Nephron (organoid): ENCODE measurements at regions not wholly inside any gene's neighbourhood (a gene's known extent, or its start where the extent isn't known, plus 50 kb on each side); places are given as distances from the start of the nearest gene placed in this dataset.

Experiments
- H3K27ac Mint-ChIP-seq, 3 experiments: 2 replicates each; pipeline ENCODE4 v1.8.0; 2020; ENCODE audit warnings: mixed read lengths in 3 of 3, mild to moderate bottlenecking in 2 of 3, moderate library complexity in 1 of 3
- H3K27me3 Mint-ChIP-seq: 2 replicates; pipeline ENCODE4 v1.8.0; 2021; ENCODE audit warnings: low read depth, mild to moderate bottlenecking, moderate library complexity, mixed read lengths
- H3K36me3 Mint-ChIP-seq: 2 replicates; pipeline ENCODE4 v1.8.0; 2020; ENCODE audit warnings: low read depth, mixed read lengths
- H3K4me1 Mint-ChIP-seq: 2 replicates; pipeline ENCODE4 v1.8.0; 2020; ENCODE audit warnings: mixed read lengths
- H3K4me3 Mint-ChIP-seq, 3 experiments: 2 replicates each; pipeline ENCODE4 v1.8.0; 2020; ENCODE audit warnings: mild to moderate bottlenecking in 3 of 3, mixed read lengths in 3 of 3, moderate library complexity in 2 of 3
- H3K9me3 Mint-ChIP-seq: 2 replicates; pipeline ENCODE4 v1.8.0; 2020; ENCODE audit warnings: mixed read lengths
- CTCF ChIP-seq, 3 experiments: fragments of 200-600 bp; sonication (generic); IDR thresholded peaks; one replicate each; pipeline ENCODE4 v1.5.0; 2021; ENCODE audit warnings: antibody characterized with exemption in 3 of 3; ENCODE audit not compliant: unreplicated experiment in 3 of 3

- H3K9me3 Mint-ChIP-seq = peaks cover 3% of the 10 kb centered on the region
- TF ChIP-seq CTCF (IDR thresholded peaks at IDR 0.05; ENCODE audit: unreplicated experiment in 3 of 3) = no peak
- no peak overlapping the region for H3K4me3 Mint-ChIP-seq
- H3K36me3 Mint-ChIP-seq = no peaks in the 10 kb centered on the region
- no peak overlapping the region for H3K27ac Mint-ChIP-seq
- no peaks in the 10 kb centered on the region for H3K4me1 Mint-ChIP-seq
- no peaks in the 10 kb centered on the region for H3K27me3 Mint-ChIP-seq
Observed at GRCh38 chr5:125798307-125798706, 624.9 kb upstream of the GRAMD2B start.

- Mint-ChIP-seq H3K9me3 (no peaks in the 10 kb centered on the region), H3K4me1 (no peaks in the 10 kb centered on the region), H3K27me3 (no peaks in the 10 kb centered on the region), H3K36me3 (no peaks in the 10 kb centered on the region), H3K27ac (peak overlapping the region in 1 of 3 experiments; percentile 42), H3K4me3 (no peak overlapping the region)
- no peak for TF ChIP-seq CTCF (IDR thresholded peaks at IDR 0.05; ENCODE audit: unreplicated experiment in 3 of 3)
Observed at GRCh38 chr5:125812651-125813050, 610.6 kb upstream of the GRAMD2B start.

- no peaks in the 10 kb centered on the region for H3K9me3 Mint-ChIP-seq
- no peaks in the 10 kb centered on the region for H3K4me1 Mint-ChIP-seq
- H3K27me3 Mint-ChIP-seq = no peaks in the 10 kb centered on the region
- no peak overlapping the region for H3K27ac Mint-ChIP-seq
- no peak for TF ChIP-seq CTCF (IDR thresholded peaks at IDR 0.05; ENCODE audit: unreplicated experiment in 3 of 3)
- H3K4me3 Mint-ChIP-seq = no peak overlapping the region
- no peaks in the 10 kb centered on the region for H3K36me3 Mint-ChIP-seq
Observed at GRCh38 chr5:125813221-125813974, 609.8 kb upstream of the GRAMD2B start.

- no peaks in the 10 kb centered on the region for H3K27me3 Mint-ChIP-seq
- no peaks in the 10 kb centered on the region for H3K36me3 Mint-ChIP-seq
- no peaks in the 10 kb centered on the region for H3K4me1 Mint-ChIP-seq
- H3K9me3 Mint-ChIP-seq = no peaks in the 10 kb centered on the region
- TF ChIP-seq CTCF (IDR thresholded peaks at IDR 0.05; ENCODE audit: unreplicated experiment in 3 of 3) = no peak
- H3K27ac Mint-ChIP-seq = no peak overlapping the region
- no peak overlapping the region for H3K4me3 Mint-ChIP-seq
Observed at GRCh38 chr5:125814119-125814518, 609.1 kb upstream of the GRAMD2B start.

GRCh38 chr5:125823572-125823971 lies 599.6 kb upstream of the GRAMD2B start:
- no peak for TF ChIP-seq CTCF (IDR thresholded peaks at IDR 0.05; ENCODE audit: unreplicated experiment in 3 of 3)
- Mint-ChIP-seq H3K36me3 (no peaks in the 10 kb centered on the region), H3K9me3 (peaks cover 4% of the 10 kb centered on the region), H3K4me1 (no peaks in the 10 kb centered on the region), H3K4me3 (no peak overlapping the region), H3K27me3 (no peaks in the 10 kb centered on the region), H3K27ac (no peak overlapping the region)

- Mint-ChIP-seq H3K4me3 (no peak overlapping the region), H3K36me3 (no peaks in the 10 kb centered on the region), H3K9me3 (peaks cover 4% of the 10 kb centered on the region), H3K4me1 (no peaks in the 10 kb centered on the region), H3K27me3 (peaks cover 3% of the 10 kb centered on the region), H3K27ac (no peak overlapping the region)
- no peak for TF ChIP-seq CTCF (IDR thresholded peaks at IDR 0.05; ENCODE audit: unreplicated experiment in 3 of 3)
Observed at GRCh38 chr5:125826214-125826613, 597.0 kb upstream of the GRAMD2B start.
